Left ventricle myocardium inferior (tissue), 1 donor: ENCODE measurements at regions not wholly inside any gene's neighbourhood (a gene's known extent, or its start where the extent isn't known, plus 50 kb on each side); places are given as distances from the start of the nearest gene placed in this dataset.

ENCODE experiments used
- DNase-seq: peaks from one replicate; pipeline ENCODE4 v3.0.0-alpha.2; 2020
- H3K27ac ChIP-seq: fragments of 200-600 bp; replicated peaks from 2 replicates; pipeline ENCODE4 v1.8.0; 2021
- H3K27me3 ChIP-seq: fragments of 200-600 bp; 2 replicates; pipeline ENCODE4 v1.8.0; 2021; ENCODE audit warnings: low read depth
- H3K36me3 ChIP-seq: fragments of 200-600 bp; 2 replicates; pipeline ENCODE4 v1.8.0; 2021
- H3K4me1 ChIP-seq: fragments of 200-600 bp; 2 replicates; pipeline ENCODE4 v1.8.0; 2021
- H3K4me3 ChIP-seq: fragments of 200-600 bp; 2 replicates; pipeline ENCODE4 v1.8.0; 2021; ENCODE audit warnings: mild to moderate bottlenecking, moderate library complexity
- H3K9me3 ChIP-seq: fragments of 200-600 bp; replicated peaks from 2 replicates; pipeline ENCODE4 v1.8.0; 2021
- intact Hi-C: fragments of 100-400 bp; cut with micrococcal nuclease; formaldehyde crosslinking; loops from one replicate; pipeline ENCODE4 v1.11.0; 2022
- TF ChIP-seq, protein P1 (sequence below): fragments of 200-600 bp; IDR thresholded peaks from 2 replicates; pipeline ENCODE4 v1.8.0; 2021; ENCODE audit warnings: antibody characterized with exemption, mild to moderate bottlenecking, borderline replicate concordance
- donor health status: DM: no; HTN: yes; CAD: no; lungs with severe emphysema.

DNA sequence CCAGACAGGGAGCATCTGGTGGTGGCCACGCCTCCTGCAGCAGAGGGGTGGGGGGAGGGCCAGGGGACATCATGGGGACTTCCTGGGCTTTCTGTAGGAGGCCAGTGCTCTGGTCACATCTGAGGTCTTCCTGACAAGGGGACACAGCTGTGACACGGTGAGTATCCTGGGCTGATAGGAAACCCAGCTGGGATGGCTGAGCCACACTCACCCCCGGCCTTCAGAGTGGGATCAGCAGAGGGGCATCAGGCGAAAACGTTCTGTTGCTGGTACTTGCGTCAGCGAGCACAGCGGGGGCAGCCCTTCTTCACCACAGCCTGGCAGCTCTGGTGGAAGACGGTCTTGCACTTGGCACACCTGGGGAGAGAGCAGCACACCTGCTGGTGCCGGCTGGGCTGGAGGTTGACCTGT is 122.9 kb upstream of the SMURF2 start:
- intact Hi-C loops = no loop called here
- TF ChIP-seq, protein P1, sequence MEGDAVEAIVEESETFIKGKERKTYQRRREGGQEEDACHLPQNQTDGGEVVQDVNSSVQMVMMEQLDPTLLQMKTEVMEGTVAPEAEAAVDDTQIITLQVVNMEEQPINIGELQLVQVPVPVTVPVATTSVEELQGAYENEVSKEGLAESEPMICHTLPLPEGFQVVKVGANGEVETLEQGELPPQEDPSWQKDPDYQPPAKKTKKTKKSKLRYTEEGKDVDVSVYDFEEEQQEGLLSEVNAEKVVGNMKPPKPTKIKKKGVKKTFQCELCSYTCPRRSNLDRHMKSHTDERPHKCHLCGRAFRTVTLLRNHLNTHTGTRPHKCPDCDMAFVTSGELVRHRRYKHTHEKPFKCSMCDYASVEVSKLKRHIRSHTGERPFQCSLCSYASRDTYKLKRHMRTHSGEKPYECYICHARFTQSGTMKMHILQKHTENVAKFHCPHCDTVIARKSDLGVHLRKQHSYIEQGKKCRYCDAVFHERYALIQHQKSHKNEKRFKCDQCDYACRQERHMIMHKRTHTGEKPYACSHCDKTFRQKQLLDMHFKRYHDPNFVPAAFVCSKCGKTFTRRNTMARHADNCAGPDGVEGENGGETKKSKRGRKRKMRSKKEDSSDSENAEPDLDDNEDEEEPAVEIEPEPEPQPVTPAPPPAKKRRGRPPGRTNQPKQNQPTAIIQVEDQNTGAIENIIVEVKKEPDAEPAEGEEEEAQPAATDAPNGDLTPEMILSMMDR = no peak
- DNase-seq = no peak
- H3K36me3 ChIP-seq = peaks cover 44% of the 10 kb centered on the region
- no peaks in the 10 kb centered on the region for H3K9me3 ChIP-seq
- no peak overlapping the region for H3K4me3 ChIP-seq
- H3K27ac ChIP-seq = no peak overlapping the region
- H3K4me1 ChIP-seq = peaks cover 24% of the 10 kb centered on the region
- H3K27me3 ChIP-seq = peaks cover 74% of the 10 kb centered on the region

DNA sequence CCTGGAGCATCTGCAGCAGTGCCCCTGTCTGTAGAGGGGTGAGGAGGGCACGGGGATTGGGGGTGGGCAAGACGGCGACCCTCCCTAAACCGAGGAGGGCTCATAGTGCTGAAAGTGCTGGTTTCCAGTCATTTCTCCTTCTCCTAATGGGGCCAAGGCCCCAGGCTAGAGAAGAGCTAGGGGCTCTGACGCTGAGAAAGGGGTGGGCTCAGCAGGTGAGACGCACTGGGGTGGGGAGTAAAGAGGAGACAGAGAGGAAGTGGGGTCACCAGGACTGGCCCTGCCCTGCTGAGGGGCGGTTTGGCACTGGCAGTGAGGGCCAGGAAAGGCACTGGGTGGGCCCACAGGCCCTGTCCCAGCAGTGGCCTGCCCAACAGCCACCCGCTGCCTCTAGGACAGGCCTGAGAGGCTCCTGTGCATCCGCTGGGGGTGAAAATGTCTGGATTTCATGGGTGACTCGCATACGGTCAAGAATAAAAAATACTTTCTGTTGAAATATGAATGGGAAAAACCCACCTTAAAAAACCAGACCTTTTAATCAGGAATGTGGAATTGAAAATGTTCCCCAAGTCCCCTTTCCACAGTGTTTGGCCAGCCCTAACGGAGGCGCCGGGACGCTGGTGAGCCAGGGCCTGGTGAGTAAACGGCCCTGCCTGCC is 122.4 kb upstream of the SMURF2 start:
- no peak for DNase-seq

DNA sequence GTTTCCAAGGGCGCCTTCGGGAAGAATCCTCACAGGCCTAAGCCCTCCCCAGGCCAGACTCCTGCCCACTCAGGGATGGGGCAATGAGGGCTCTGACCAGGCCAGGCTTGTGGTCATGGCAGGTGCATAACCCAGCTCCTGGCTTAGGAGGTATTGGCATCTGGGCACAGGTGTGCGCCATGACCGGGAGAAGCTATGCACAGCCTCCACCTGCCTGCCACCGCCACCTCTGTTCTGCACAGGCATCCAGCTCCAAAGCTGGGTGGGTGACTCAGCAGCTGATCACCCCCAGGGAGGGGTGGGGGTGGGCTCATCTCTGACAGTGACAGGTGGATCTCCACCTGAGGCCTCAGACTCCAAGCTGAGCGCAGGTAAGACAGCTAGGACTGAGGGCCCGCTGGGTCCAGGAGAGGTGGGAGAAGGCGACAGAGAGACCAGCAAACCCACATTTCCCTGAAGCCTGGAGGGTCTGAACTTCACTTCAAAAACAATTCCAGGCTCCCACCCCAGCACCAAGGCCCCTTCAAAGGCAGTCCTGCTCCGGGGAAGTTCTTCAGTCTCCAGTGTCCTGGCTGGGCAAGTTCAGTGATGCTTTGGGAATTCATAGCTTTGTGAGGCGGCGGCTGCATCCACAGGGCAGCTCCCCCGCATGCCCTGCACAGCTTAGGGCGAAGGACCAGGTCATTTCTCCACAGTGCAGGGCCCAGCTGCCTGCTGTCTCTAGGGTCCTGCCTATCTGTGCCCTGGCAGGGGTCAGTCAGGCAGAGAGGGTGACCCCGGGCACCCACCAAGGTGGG is 121.6 kb upstream of the SMURF2 start:
- intact Hi-C loops = no loop called here
- H3K9me3 ChIP-seq = no peaks in the 10 kb centered on the region
- H3K27me3 ChIP-seq = peaks cover 87% of the 10 kb centered on the region
- TF ChIP-seq, protein P1 = no peak
- H3K27ac ChIP-seq = no peak overlapping the region
- H3K4me1 ChIP-seq = peaks cover 36% of the 10 kb centered on the region
- H3K36me3 ChIP-seq = peaks cover 44% of the 10 kb centered on the region
- DNase-seq = no peak
- no peak overlapping the region for H3K4me3 ChIP-seq

More for the DNA sequence above, 122.4 kb upstream of the SMURF2 start:
- TF ChIP-seq, protein P1 = no peak
- Histone ChIP-seq H3K36me3 (peaks cover 44% of the 10 kb centered on the region), H3K4me1 (peaks cover 29% of the 10 kb centered on the region), H3K27ac (no peak overlapping the region), H3K4me3 (no peak overlapping the region), H3K27me3 (peaks cover 80% of the 10 kb centered on the region), H3K9me3 (no peaks in the 10 kb centered on the region)
- intact Hi-C loops = no loop called here

DNA sequence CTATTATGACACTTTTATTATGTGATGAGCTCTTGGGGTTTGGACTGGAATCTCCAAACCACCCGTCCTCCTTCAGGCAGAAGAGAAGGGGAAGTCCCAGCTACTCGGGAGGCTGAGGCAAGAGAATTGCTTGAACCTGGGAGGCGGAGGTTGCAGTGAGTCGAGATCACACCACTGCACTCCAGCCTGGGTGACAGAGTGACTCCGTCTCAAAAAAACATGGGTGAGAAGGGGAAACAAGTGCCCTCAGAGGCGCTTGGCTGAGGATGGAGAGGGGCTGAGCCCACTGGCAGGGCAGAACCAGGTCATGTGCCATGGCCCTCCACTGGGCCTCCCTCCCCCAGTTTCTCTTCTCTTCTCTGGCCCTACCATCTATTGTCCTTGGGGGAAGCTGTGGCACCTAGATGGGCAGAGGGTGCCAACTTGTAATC is 120.9 kb upstream of the SMURF2 start:
- Histone ChIP-seq H3K27ac (no peak overlapping the region), H3K4me1 (peaks cover 42% of the 10 kb centered on the region), H3K4me3 (no peak overlapping the region), H3K9me3 (no peaks in the 10 kb centered on the region), H3K36me3 (peaks cover 44% of the 10 kb centered on the region), H3K27me3 (peaks cover 94% of the 10 kb centered on the region)
- intact Hi-C loops = no loop called here
- no peak for DNase-seq
- TF ChIP-seq, protein P1 = no peak

DNA sequence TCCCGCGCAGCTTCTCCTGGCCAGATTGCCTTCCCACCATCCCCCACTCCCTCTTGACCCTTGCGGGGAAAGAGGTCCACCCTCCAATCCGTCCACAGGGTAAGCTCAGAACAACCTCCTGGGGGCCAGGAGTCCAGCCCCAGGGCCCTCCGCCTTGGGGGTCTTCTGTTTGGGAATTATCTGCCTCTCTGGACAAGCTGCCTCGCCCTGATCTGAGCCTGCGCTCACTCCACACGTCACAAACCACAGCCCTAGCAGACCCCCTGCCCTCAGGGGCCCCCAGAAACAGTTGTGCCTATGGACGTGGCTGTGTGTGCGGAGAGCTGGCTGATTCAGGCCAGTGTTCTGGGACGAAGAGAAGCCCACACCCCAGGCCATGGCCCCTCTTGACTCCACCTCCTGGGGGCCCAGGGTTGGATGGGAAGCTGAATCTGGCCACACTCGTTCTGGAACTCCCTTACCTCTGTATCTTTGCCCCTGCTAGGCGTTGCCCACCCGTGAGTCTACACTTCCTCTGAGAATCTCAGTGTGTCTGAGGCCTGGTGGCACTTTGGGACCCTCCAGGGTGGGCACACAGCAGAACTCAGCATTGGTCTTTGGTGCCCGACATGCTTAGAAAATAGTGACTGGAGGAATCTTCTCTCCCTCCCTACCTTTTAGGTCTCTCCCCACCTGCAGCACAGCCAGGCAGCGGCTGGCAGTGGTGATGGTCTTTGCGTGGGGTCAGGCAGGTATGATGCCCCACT is 119.9 kb upstream of the SMURF2 start:
- no peak for DNase-seq
- Histone ChIP-seq H3K4me1 (peaks cover 53% of the 10 kb centered on the region), H3K27me3 (peaks cover 94% of the 10 kb centered on the region)

More for the DNA sequence above, 119.9 kb upstream of the SMURF2 start:
- Histone ChIP-seq H3K9me3 (no peaks in the 10 kb centered on the region), H3K27ac (peak overlapping the region; percentile 87), H3K4me3 (peak overlapping the region; percentile 72), H3K36me3 (peaks cover 35% of the 10 kb centered on the region)
- TF ChIP-seq, protein P1 = no peak
- intact Hi-C loops = no loop called here
